GM21447 (cell line): ENCODE measurements at regions not wholly inside any gene's neighbourhood (a gene's known extent, or its start where the extent isn't known, plus 50 kb on each side); places are given as distances from the start of the nearest gene placed in this dataset.

Source experiments
- ATAC-seq: cut with Tn5 transposase; IDR thresholded peaks from one replicate; pipeline ENCODE4 v1.9.1; 2021; ENCODE audit not compliant: unreplicated experiment

DNA sequence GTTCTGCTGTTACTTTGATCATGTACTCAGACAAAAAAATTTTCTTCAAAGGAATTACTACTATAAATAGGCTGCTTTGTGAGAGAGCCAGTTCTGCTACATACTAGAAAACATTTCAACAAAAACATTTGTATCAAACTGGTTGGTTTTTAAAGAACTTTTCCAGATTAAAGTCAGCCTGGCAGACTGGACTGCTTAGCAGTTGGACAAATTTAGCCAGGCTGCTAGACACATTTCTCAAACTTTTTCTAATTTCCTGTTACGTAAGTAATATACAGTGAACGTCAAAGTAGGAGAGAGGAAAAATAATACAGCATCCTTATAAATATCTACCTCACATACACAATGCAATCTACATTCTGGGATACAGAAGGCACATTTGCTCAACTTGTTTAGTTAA lies 109.5 kb downstream of the SP3 start:
- no peak for ATAC-seq
